Ovary (tissue), 7 donors: ENCODE measurements at regions not wholly inside any gene's neighbourhood (a gene's known extent, or its start where the extent isn't known, plus 50 kb on each side); places are given as distances from the start of the nearest gene placed in this dataset.
A peak's percentile ranks its signal among the peaks of the same experiment; 100 is the strongest.

ENCODE experiments used
- DNase-seq, 5 donors: peaks; one replicate each; pipeline ENCODE4 v3.0.0-alpha.2; 2019 to 2020
- H3K27ac ChIP-seq, 2 donors: fragments of 200-600 bp; one replicate each; pipeline versions ENCODE4 v1.5.1 to v1.8.0; 2019 to 2022
- H3K27me3 ChIP-seq: fragments of 200-600 bp; one replicate; pipeline ENCODE4 v1.8.0; 2022
- H3K36me3 ChIP-seq: fragments of 200-600 bp; sonication (generic); one replicate; pipeline ENCODE4 v1.5.1; 2019
- H3K4me1 ChIP-seq: one replicate; pipeline ENCODE4 v1.8.1; 2013; ENCODE audit warnings: mild to moderate bottlenecking, moderate library complexity; ENCODE audit not compliant: insufficient read depth
- H3K4me3 ChIP-seq: fragments of 200-600 bp; sonication (generic); one replicate; pipeline ENCODE4 v1.5.1; 2017
- H3K9me3 ChIP-seq, 2 donors: fragments of 200-600 bp in 1 of 2; sonication (generic) in 1 of 2; one replicate each; pipeline versions ENCODE4 v1.5.1 to v1.8.1; 2013 to 2019; ENCODE audit warnings: mild to moderate bottlenecking in 1 of 2, moderate library complexity in 1 of 2
- CTCF ChIP-seq, 3 donors: fragments of 450-650 bp in 2 of 3; fragments of 200-600 bp in 1 of 3; IDR thresholded peaks; one replicate each; pipeline versions ENCODE4 v1.5.1 to v1.8.0; 2016 to 2022; ENCODE audit warnings: antibody characterized with exemption in 3 of 3, mild to moderate bottlenecking in 1 of 3
- EP300 ChIP-seq: sonication (generic); formaldehyde crosslinking; IDR thresholded peaks from one replicate; pipeline ENCODE4 v1.6.1; 2017; ENCODE audit warnings: antibody characterized with exemption
- POLR2A ChIP-seq: fragments of 450-650 bp; IDR thresholded peaks from one replicate; pipeline ENCODE4 v1.6.1; 2017; ENCODE audit warnings: antibody characterized with exemption, mild to moderate bottlenecking, moderate library complexity
- WGBS, 3 donors: extraction: QIAGEN DNeasy Blood & Tissue Kit in 1 of 3; methylation state at CpG; one replicate each; pipeline versions ENCODE4 v1.1.5 to v1.1.7; 2013 to 2017; 5-methylcytosine and 5-hydroxymethylcytosine counted together
- intact Hi-C, 4 donors: fragments of 100-400 bp; cut with DNase I; formaldehyde crosslinking; loops; one replicate each; pipeline versions ENCODE4 v1.11.0 to v1.15.1; 2022 to 2023
- donor health status: DM: no; HTN: no; CAD: no; lungs with moderate emphysema.
- donor health status: DM: no; HTN: no; CAD: no.
- donor health status: Bipolar disorder and iron deficiency.
- donor health status: DM: no; HTN: no; CAD: no.
- donor health status: DM: yes; HTN: yes; CAD: no.

GRCh38 chr13:99436686-99437416, 64.4 kb upstream of the TM9SF2 start:
- peak; percentile 78 to 91 (median 87) for DNase-seq
- Histone ChIP-seq H3K27ac (no peak overlapping the region), H3K27me3 (no peaks in the 10 kb centered on the region), H3K4me1 (peaks cover 9% of the 10 kb centered on the region), H3K36me3 (no peaks in the 10 kb centered on the region), H3K4me3 (no peak overlapping the region), H3K9me3 (no peaks in the 10 kb centered on the region)
- TF ChIP-seq EP300 (no peak), CTCF (IDR thresholded peaks at IDR 0.05) (peak; percentile 99), POLR2A (no peak)
- WGBS, 3 donors, result 9 to 13% (median 13%) methylated on average over 27 of the region's 27 CpGs
- intact Hi-C loops, result loop anchor here (2.0 to 10.0 kb wide), 5 partner anchors 132 to 262 kb away; partner anchors contain the start of gene GPR183 (in 1 of the 4)

- Histone ChIP-seq H3K27me3 (no peaks in the 10 kb centered on the region), H3K27ac (no peak overlapping the region), H3K4me3 (no peak overlapping the region), H3K4me1 (peaks cover 2% of the 10 kb centered on the region), H3K9me3 (no peaks in the 10 kb centered on the region), H3K36me3 (no peaks in the 10 kb centered on the region)
- WGBS, 3 donors, result 75 to 78% (median 76%) methylated on average over 7 of the region's 7 CpGs
- TF ChIP-seq CTCF (IDR thresholded peaks at IDR 0.05) (no peak), POLR2A (no peak), EP300 (no peak)
- intact Hi-C loops, result loop anchor here (5.0 to 10.0 kb wide), 4 partner anchors 134 to 264 kb away; partner anchors contain the start of gene GPR183 (in 1 of the 4)
- DNase-seq, result no peak
Observed at GRCh38 chr13:99439048-99439447, 62.2 kb upstream of the TM9SF2 start.

DNA sequence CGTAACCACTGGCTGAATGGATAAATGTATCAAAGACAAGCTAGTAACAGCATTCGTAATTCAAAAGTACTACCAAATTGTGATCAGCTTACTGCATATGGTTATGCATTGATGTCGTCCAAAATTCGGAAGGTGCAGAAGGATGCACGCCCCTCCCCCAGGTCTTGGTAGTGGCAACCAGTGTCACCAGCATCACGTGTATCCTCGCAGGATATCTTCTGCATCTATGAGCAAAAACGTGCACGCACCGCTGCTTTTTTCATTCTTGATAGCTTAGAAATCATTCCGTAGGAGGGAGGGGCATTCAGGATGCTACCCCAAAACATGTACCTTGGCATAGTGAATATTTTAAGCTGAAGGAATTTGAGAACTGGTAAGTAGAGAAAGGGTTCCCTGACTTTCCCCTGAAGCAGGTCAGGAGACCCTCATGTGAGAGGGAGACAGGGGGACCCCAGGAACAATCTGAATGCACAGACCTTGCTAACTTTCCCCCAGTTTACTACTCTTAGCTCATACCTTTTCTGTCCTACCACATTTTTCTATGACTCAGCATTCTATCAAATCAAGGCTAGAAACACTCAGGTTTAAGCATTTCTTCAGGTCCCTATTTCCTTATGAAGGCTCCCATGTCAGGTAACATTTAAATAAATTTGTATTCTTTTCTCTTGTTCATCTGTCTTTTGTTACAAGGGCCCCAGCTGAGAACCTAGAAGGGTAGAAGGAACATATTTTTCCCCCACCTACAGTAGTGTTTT, 61.2 kb upstream of the TM9SF2 start:
- no peaks in the 10 kb centered on the region for H3K27me3 ChIP-seq
- peaks cover 2% of the 10 kb centered on the region for H3K4me1 ChIP-seq
- H3K27ac ChIP-seq, result no peak overlapping the region
- no peaks in the 10 kb centered on the region for H3K9me3 ChIP-seq
- WGBS, 3 donors, result 56 to 64% (median 61%) methylated on average over 11 of the region's 11 CpGs
- no peaks in the 10 kb centered on the region for H3K36me3 ChIP-seq
- TF ChIP-seq EP300, result no peak
- TF ChIP-seq CTCF (IDR thresholded peaks at IDR 0.05), result no peak
- no peak for TF ChIP-seq POLR2A
- DNase-seq, result no peak
- H3K4me3 ChIP-seq, result no peak overlapping the region
- intact Hi-C loops, result loop anchor here (5.0 to 10.0 kb wide), 6 partner anchors 65 to 265 kb away; partner anchors contain the start of genes CLYBL (in 1 of the 4), GPR183 (in 1 of the 4) and TM9SF2 (in 1 of the 4)

- DNase-seq, result peak in 1 of 5 donors; percentile 50
- H3K9me3 ChIP-seq, result no peaks in the 10 kb centered on the region
- 66 to 68% (median 66%) methylated on average over 7 of the region's 7 CpGs for WGBS, 3 donors
Observed at GRCh38 chr13:99442273-99442895, 58.9 kb upstream of the TM9SF2 start.

More at GRCh38 chr13:99442273-99442895, 58.9 kb upstream of the TM9SF2 start:
- Histone ChIP-seq H3K36me3 (no peaks in the 10 kb centered on the region), H3K4me1 (no peaks in the 10 kb centered on the region), H3K27ac (no peak overlapping the region), H3K4me3 (no peak overlapping the region), H3K27me3 (no peaks in the 10 kb centered on the region)
- intact Hi-C loops, result loop anchor here in 1 of 4 donors (10.0 kb wide), 2 partner anchors 62 to 162 kb away; partner anchors contain the start of genes CLYBL and TM9SF2
- TF ChIP-seq CTCF (IDR thresholded peaks at IDR 0.05) (peak; percentile 69 to 78 (median 72)), EP300 (no peak)
